ENCODE measurements at regions not wholly inside any gene's neighbourhood (a gene's known extent, or its start where the extent isn't known, plus 50 kb on each side); places are given as distances from the start of the nearest gene placed in this dataset.

DNA sequence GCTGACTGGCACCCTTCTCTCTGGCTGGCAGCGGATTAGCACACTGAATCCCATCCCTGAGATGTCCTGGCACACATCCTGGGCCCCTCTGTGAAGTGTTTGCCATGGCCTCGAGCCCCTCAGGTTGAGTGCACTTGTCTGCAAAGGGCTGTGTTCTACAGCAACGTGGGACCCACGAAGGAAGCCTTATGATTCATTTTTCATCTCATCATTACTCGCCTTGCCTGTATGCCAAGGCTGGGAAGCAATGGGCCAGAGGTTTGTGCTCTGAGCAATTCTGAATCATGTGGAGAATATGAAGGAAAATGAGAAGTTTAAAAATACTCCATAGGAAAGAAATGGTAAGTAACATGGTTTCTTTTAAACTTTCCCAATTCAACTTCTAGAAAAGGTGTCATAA is 124.8 kb upstream of the LMO4 start:
- no peak overlapping the region for H2BK15ac ChIP-seq (ENCODE audit: low read length)
- H4K5ac ChIP-seq (ENCODE audit: insufficient read length, low read depth, low read length), result no peak overlapping the region
- no peak overlapping the region for H2BK12ac ChIP-seq (ENCODE audit: low read depth, low read length)
- no peak overlapping the region for H4K8ac ChIP-seq (ENCODE audit: extremely low read depth, insufficient read depth, low read length)
- DNase-seq (ENCODE audit: low read depth in 1 of 2, low spot score in 2 of 2), result no peak
- FAIRE-seq, result no peak
- H3K4ac ChIP-seq (replicated peaks; ENCODE audit: insufficient read length, low read depth, low read length), result no peak overlapping the region
- H3K9me3 ChIP-seq (ENCODE audit: insufficient read depth in 2 of 2, low read depth in 1 of 2, low read length in 1 of 2), result no peaks in the 10 kb centered on the region
- H2AFZ ChIP-seq (ENCODE audit: low read length), result no peak overlapping the region
- no peak overlapping the region for H3K4me3 ChIP-seq (ENCODE audit: extremely low read depth in 1 of 4, insufficient read depth in 2 of 4, low read depth in 3 of 4, low read length in 4 of 4)
- no peaks in the 10 kb centered on the region for H3K79me2 ChIP-seq (ENCODE audit: control insufficient read depth in 1 of 2, insufficient read depth in 2 of 2, low read length in 2 of 2)
- H3K23ac ChIP-seq (ENCODE audit: insufficient read length), result no peak overlapping the region
- H4K91ac ChIP-seq (replicated peaks; ENCODE audit: insufficient read length, low read length), result no peak overlapping the region
- no peak overlapping the region for H3K18ac ChIP-seq (ENCODE audit: extremely low read depth, low read length)
- H3K79me1 ChIP-seq (ENCODE audit: low read depth, low read length), result no peaks in the 10 kb centered on the region
- H3K9ac ChIP-seq (replicated peaks in 1 of 4; ENCODE audit: extremely low read depth in 1 of 4, low read depth in 3 of 4, low read length in 3 of 4), result no peak overlapping the region
- H3K4me1 ChIP-seq (replicated peaks in 1 of 4; ENCODE audit: control insufficient read depth in 3 of 4, insufficient read depth in 4 of 4, low read length in 3 of 4), result peaks cover 12 to 18% (median 13%) of the 10 kb centered on the region in 4 experiments
- H3K4me2 ChIP-seq (ENCODE audit: insufficient read depth in 1 of 2, low read depth in 2 of 2, low read length in 2 of 2), result no peak overlapping the region
- H2AK5ac ChIP-seq (ENCODE audit: low read depth, low read length), result no peak overlapping the region
- POLR2A ChIA-PET (ENCODE audit: partially characterized antibody), result interaction anchor here (1.3 kb wide), 1 partner anchor 125 kb away, joined by 5 read pairs; the partner anchor contains the start of gene LMO4
- H2BK120ac ChIP-seq (replicated peaks; ENCODE audit: low read depth, low read length), result no peak overlapping the region
- H3K27me3 ChIP-seq (replicated peaks in 1 of 4; ENCODE audit: control insufficient read depth in 3 of 4, extremely low read depth in 1 of 4, insufficient read depth in 3 of 4, low read length in 3 of 4), result no peaks in the 10 kb centered on the region
- 84% methylated on average over 5 of the region's 5 CpGs; no CpG with 5 or more reads in 1 of the 2 experiments for WGBS, 2 experiments (ENCODE audit: extremely low coverage in 1 of 2, insufficient coverage in 1 of 2, insufficient read length in 1 of 2, insufficient replicate concordance in 2 of 2, low coverage in 1 of 2, low lambda C conversion rate in 2 of 2, missing lambda C conversion rate in 1 of 2)
- H3K23me2 ChIP-seq (ENCODE audit: low read depth, low read length), result no peaks in the 10 kb centered on the region
- H3K14ac ChIP-seq (ENCODE audit: insufficient read length), result no peak overlapping the region
- H3K36me3 ChIP-seq (ENCODE audit: control insufficient read depth in 2 of 4, insufficient read depth in 4 of 4, low read length in 3 of 4), result no peaks in the 10 kb centered on the region
- H2BK20ac ChIP-seq (ENCODE audit: low read length), result no peak overlapping the region
- no peaks in the 10 kb centered on the region for H4K20me1 ChIP-seq (replicated peaks in 1 of 2; ENCODE audit: control insufficient read depth in 1 of 2, insufficient read depth in 2 of 2, low read length in 2 of 2)
- H2BK5ac ChIP-seq (ENCODE audit: low read depth, low read length), result no peak overlapping the region
- CTCF ChIA-PET (ENCODE audit: partially characterized antibody), result no interaction called here
- H3K27ac ChIP-seq (ENCODE audit: low read depth, low read length), result no peak overlapping the region
- H3K56ac ChIP-seq (replicated peaks; ENCODE audit: insufficient read length, low read depth, low read length), result no peak overlapping the region
- TF ChIP-seq, protein P1, sequence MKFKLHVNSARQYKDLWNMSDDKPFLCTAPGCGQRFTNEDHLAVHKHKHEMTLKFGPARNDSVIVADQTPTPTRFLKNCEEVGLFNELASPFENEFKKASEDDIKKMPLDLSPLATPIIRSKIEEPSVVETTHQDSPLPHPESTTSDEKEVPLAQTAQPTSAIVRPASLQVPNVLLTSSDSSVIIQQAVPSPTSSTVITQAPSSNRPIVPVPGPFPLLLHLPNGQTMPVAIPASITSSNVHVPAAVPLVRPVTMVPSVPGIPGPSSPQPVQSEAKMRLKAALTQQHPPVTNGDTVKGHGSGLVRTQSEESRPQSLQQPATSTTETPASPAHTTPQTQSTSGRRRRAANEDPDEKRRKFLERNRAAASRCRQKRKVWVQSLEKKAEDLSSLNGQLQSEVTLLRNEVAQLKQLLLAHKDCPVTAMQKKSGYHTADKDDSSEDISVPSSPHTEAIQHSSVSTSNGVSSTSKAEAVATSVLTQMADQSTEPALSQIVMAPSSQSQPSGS (IDR thresholded peaks at IDR 0.05; ENCODE audit: low read length), result no peak
- TF ChIP-seq KDM1A (IDR thresholded peaks at IDR 0.05; ENCODE audit: borderline replicate concordance, low read length) (no peak), RXRA (IDR thresholded peaks at IDR 0.05; ENCODE audit: insufficient read depth, low read depth, low read length) (no peak), CREB1 (IDR thresholded peaks at IDR 0.05) (no peak), BRCA1 (IDR thresholded peaks at IDR 0.05; ENCODE audit: low read depth, low read length) (no peak), CHD1 (IDR thresholded peaks at IDR 0.05; ENCODE audit: low read depth, low read length) (no peak), GABPA (IDR thresholded peaks at IDR 0.05; ENCODE audit: borderline replicate concordance, insufficient read depth, low read length) (no peak), FOSL1 (IDR thresholded peaks at IDR 0.05; ENCODE audit: insufficient read depth, low read depth, low read length) (no peak), NANOG (IDR thresholded peaks at IDR 0.05; ENCODE audit: insufficient read depth, low read depth, low read length, poor library complexity, severe bottlenecking) (no peak), HDAC2 (IDR thresholded peaks at IDR 0.05; ENCODE audit: borderline replicate concordance in 1 of 2, low read depth in 2 of 2, low read length in 2 of 2) (no peak), BCL11A (IDR thresholded peaks at IDR 0.05; ENCODE audit: low read depth in 2 of 2, low read length in 2 of 2) (no peak), HDAC6 (IDR thresholded peaks at IDR 0.05; ENCODE audit: low read depth, low read length) (no peak)
